Mammary epithelial cell (primary cell): ENCODE measurements at regions not wholly inside any gene's neighbourhood (a gene's known extent, or its start where the extent isn't known, plus 50 kb on each side); places are given as distances from the start of the nearest gene placed in this dataset.

ENCODE experiments used
- EZH2 ChIP-seq: IDR thresholded peaks from 2 replicates; pipeline ENCODE4 v1.6.1; 2012; ENCODE audit warnings: low read length, inconsistent platforms, borderline replicate concordance
- TF ChIP-seq, protein P1 (sequence below), 2 donors: IDR thresholded peaks in 1 of 2; conservative IDR thresholded peaks in 1 of 2; 2 replicates each; pipeline ENCODE4 v1.5.1; 2011 to 2012; ENCODE audit warnings: inconsistent platforms in 2 of 2, low read length in 2 of 2, mild to moderate bottlenecking in 2 of 2, control low read depth in 1 of 2, low read depth in 1 of 2; ENCODE audit not compliant: insufficient read depth in 1 of 2; ENCODE audit errors: extremely low read depth in 1 of 2

DNA sequence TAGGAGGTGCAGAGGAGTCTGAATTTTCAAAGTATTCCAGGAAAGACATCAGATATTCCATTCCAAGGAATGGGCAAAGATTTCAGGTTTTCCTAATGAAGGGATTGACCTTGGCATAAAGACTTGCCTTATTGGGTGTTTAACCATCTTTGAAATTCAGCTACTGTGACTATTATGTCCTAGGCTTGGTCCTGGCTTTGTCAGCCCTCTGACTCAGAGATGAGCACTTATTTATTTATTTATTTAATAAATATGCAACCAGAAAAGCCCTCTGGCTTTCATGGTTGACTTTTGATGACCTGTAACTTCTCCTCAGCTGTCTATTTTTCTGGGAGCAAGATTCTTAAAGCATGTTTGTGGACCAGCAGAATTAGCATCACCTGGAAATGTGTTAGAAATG is 455.1 kb downstream of the KIF2B start:
- TF ChIP-seq, protein P1, sequence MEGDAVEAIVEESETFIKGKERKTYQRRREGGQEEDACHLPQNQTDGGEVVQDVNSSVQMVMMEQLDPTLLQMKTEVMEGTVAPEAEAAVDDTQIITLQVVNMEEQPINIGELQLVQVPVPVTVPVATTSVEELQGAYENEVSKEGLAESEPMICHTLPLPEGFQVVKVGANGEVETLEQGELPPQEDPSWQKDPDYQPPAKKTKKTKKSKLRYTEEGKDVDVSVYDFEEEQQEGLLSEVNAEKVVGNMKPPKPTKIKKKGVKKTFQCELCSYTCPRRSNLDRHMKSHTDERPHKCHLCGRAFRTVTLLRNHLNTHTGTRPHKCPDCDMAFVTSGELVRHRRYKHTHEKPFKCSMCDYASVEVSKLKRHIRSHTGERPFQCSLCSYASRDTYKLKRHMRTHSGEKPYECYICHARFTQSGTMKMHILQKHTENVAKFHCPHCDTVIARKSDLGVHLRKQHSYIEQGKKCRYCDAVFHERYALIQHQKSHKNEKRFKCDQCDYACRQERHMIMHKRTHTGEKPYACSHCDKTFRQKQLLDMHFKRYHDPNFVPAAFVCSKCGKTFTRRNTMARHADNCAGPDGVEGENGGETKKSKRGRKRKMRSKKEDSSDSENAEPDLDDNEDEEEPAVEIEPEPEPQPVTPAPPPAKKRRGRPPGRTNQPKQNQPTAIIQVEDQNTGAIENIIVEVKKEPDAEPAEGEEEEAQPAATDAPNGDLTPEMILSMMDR (conservative IDR thresholded peaks at IDR 0.05 in 1 of 2, IDR thresholded peaks at IDR 0.05 in 1 of 2; ENCODE audit: extremely low read depth in 1 of 2, insufficient read depth in 1 of 2, low read depth in 1 of 2, low read length in 2 of 2): no peak
- TF ChIP-seq EZH2: no peak
